GM10266 (cell line): ENCODE measurements at regions not wholly inside any gene's neighbourhood (a gene's known extent, or its start where the extent isn't known, plus 50 kb on each side); places are given as distances from the start of the nearest gene placed in this dataset.

ENCODE experiments used
- DNase-seq: peaks from one replicate; pipeline ENCODE4 v3.0.0; 2012; ENCODE audit errors: extremely low spot score
- TF ChIP-seq, protein P1 (sequence below): IDR thresholded peaks from 2 replicates; pipeline ENCODE4 v1.5.1; 2012; ENCODE audit warnings: mild to moderate bottlenecking, low read depth; ENCODE audit not compliant: control insufficient read depth, insufficient read depth; ENCODE audit errors: missing control alignments

DNA sequence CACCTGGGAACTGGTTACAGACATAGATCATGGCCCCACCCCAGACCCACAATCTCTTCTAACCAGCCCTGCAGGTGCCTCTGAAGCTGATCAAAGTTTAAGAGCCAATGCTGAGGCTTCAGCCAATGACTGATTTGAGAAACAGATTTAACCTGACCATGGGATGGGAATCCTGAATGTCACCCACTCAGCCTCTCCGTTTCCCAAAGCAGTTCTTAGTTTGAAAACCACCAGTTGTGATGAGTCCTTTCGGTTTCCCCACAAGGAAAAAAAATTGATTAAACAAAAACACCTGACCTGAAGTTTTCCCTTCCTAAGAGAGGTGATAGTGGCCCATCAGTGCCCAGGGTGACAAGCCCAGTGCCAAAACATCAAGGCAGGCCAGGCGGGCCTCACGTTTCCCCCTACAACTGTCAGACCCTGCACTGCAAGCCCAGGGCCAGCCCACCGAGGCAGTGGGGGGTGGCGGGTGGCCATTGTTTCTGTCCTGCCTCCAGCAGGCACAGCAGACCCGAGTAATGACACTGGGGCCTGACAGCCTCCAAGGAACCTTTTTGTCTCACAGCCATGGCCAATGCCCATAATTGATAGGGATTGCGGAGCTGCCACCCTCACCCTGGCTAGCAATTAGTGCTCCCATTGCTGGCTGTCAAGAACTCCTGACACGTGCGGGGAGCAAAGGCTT is 75.4 kb upstream of the ZMIZ1 start:
- TF ChIP-seq, protein P1, sequence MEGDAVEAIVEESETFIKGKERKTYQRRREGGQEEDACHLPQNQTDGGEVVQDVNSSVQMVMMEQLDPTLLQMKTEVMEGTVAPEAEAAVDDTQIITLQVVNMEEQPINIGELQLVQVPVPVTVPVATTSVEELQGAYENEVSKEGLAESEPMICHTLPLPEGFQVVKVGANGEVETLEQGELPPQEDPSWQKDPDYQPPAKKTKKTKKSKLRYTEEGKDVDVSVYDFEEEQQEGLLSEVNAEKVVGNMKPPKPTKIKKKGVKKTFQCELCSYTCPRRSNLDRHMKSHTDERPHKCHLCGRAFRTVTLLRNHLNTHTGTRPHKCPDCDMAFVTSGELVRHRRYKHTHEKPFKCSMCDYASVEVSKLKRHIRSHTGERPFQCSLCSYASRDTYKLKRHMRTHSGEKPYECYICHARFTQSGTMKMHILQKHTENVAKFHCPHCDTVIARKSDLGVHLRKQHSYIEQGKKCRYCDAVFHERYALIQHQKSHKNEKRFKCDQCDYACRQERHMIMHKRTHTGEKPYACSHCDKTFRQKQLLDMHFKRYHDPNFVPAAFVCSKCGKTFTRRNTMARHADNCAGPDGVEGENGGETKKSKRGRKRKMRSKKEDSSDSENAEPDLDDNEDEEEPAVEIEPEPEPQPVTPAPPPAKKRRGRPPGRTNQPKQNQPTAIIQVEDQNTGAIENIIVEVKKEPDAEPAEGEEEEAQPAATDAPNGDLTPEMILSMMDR = no peak
- DNase-seq = no peak

DNA sequence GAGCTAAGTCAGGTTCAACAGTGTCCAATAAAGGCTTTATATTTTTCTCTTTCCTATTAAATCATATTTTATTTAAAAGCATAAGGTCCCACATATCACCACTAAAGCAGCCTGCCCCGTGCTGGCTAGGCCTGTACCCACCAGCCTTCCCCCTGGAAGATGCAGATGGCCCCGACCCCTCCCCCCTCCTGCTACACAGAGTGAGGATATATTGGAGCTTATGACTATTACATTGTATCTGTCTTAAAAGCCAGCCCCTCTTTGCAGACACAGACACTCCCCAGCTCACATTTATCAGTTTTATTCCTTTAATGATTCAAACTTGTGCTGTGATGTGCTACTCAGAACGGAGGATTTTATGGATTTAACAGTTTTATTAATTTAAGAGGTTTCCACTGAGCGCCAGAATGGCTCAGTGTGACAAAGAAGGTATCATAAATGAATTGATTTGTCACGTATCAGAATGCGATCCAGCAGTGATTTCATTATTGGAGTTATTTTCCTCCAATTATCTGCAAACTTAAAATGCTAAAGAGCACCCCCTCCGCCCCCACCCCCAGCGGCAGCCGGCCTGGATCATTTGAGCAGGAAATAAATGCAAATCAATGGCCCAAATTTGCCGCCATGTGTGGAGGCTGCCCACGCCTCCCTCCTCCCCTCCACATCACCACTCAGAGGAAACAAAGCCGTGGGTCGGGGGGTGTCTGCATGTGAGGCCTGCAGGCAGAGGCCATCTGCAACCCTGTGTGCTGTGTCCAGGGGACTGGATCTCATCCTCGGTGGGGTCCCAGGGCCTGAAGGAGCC is 72.6 kb upstream of the ZMIZ1 start:
- no peak for DNase-seq
- TF ChIP-seq, protein P1 = no peak

DNA sequence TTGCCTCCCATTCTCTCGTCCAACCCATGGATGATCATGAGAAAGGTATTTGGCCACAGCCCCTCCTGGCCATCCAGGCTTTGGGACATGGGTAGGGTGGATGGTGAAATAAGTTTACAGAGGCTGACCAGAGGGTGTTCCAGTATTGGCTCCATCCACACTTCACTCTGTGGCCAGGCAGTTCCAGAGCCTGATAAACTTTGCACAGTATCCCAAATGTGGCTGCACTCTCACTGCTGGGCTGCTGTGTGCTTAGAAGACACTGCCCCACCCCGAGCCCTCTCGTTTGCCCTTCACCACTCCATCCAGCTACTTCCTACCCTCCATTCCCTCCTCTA is 72.0 kb upstream of the ZMIZ1 start:
- no peak for DNase-seq
- TF ChIP-seq, protein P1 = no peak

DNA sequence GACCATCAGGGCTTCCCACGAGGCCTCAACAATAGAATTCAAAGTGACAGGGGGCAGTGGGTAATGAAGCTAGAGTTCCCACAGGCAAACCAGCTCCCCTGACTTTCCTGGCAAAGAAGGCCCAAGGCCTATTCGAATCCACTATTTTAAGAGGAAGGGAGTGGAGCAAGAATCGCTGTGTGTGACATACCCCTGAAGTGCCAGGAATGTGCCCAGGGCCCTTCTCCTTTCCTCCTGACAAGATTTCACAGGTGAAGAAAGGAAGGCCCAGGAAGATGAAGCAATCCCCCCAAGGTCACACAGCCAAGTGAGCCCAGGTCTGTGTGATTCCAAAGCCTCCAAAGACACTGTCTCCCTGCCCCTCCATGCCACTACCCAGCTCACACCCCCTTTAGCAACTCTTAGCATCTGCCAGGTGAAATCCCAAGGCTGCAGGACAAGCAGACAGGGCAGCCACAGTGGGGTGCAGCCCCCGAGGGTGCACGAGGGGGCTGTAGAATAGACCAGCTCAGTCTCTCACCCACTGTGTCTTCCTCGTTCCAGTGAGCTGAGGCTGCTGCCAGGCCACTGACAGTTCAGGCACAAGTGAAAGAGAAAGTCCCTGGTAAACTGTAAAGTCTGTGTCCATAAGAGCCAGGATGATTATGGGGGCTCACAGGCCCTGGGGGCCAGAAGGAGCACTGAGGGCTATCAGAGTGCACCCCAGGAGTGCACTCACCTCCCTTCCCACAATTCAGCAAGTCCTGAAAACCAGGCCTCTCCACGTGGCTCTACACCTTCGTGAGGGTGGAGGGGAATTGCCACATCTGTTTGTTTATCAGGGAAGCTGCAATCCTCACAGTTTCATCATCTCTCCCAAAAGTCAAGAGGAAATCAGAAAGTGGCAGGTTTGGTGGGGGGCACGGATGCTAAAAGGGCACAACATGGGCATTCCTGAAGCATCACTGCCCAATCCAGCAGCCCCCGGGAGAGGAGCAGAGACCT is 70.8 kb upstream of the ZMIZ1 start:
- no peak for DNase-seq
- TF ChIP-seq, protein P1 = no peak

DNA sequence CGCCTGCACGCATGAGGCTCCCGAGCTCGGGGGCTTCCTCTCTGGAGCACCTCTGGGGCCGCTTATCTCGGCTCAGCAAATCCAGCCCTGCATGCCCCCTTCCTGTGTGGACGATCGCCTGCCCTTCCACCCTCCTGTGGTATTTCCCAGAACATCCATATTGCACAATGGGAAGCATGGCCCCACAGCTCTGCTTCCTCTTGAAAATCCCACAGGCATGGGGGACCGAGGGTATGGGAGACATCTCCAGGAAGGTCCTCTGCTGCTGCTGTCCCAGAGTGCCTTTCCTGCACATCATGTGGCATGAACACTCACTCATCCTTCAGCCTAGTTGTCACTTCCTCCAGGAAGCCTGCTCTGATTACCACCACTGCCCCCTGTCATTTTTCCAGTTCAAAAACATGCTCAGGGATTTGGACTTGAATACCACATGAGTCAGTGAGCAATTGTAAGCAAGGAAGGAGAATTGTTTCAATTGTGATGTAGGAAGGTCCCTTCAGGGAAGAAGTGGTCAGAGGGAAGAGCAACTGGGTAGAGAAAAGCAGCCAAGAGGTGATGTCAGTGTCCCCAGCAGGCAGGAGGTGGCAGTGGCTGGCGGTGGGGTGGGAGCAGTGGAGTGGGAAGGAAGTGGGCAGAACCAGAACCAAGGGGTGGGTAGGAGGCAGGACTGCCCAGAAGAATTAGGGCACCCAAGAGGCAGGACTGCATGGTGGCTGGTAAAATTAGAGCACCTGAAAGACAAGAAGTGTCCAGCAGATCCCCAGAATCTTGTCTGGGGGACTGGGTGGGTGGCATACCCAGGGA is 67.5 kb upstream of the ZMIZ1 start:
- TF ChIP-seq, protein P1 = no peak
- DNase-seq = no peak

DNA sequence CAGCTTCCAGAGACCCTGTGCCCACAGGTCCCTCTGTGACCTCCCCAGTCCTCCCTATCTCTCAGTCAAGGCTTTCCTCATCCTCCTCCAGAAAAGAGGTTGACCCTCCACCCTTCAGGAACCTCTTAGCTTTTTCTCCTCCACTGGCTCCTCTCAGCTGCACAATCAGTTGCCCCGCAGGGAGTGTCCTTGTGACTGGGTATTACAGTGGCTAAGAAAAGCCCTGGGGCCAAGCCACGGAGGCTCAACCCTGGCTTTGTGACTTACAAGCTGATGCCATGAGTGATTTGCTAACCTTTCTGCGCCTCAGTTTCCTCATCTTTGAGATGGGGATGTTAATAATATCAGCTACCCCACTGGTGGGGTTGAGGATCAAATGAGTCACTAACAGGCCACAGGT is 66.4 kb upstream of the ZMIZ1 start:
- DNase-seq = no peak
- TF ChIP-seq, protein P1 = no peak
